Endothelial cell of umbilical vein (primary cell): ENCODE measurements at regions not wholly inside any gene's neighbourhood (a gene's known extent, or its start where the extent isn't known, plus 50 kb on each side); places are given as distances from the start of the nearest gene placed in this dataset.

Experiments
- BruUV-seq: library from RNA; stranded (reverse); fragments of 400-500 nt; replicated peaks from 2 replicates; lab custom pipeline; 2021; lab: Mats Ljungman, UMichigan
- CTCF ChIA-PET: fragments of 300-600, 350-600 bp; sonication (Branson Sonifier 250); formaldehyde crosslinking; loops from one replicate; lab custom pipeline; 2021; ENCODE audit warnings: antibody characterized with exemption, inconsistent platforms; lab: Charles Lee
- POLR2A ChIA-PET: fragments of 300-600, 350-600 bp; sonication (Branson Sonifier 250); formaldehyde crosslinking; loops from one replicate; lab custom pipeline; 2021; ENCODE audit warnings: antibody characterized with exemption, inconsistent platforms; lab: Charles Lee
- DNase-seq: peaks from one replicate; pipeline ENCODE4 v3.0.0-alpha.2; 2011; ENCODE audit warnings: low read depth, low spot score
- FAIRE-seq: peaks from 2 replicates; lab custom pipeline; 2011; peaks lifted over from hg19 to GRCh38; lab: Jason Lieb, UNC
- H2AFZ ChIP-seq: 2 replicates; pipeline ENCODE4 v1.6.0; 2012; ENCODE audit warnings: low read depth, low read length, control low read depth, inconsistent platforms
- H3K27ac ChIP-seq: 2 replicates; pipeline ENCODE4 v1.5.1; 2011; ENCODE audit warnings: low read depth, mild to moderate bottlenecking, control low read depth, low read length, moderate library complexity; ENCODE audit not compliant: insufficient read depth
- H3K27me3 ChIP-seq, 2 experiments: 2 replicates each; pipeline versions ENCODE4 v1.6.0 to v1.6.1; 2011; ENCODE audit warnings: low read length in 2 of 2, mixed read lengths in 1 of 2; ENCODE audit not compliant: control insufficient read depth in 2 of 2, insufficient read depth in 2 of 2
- H3K36me3 ChIP-seq, 2 experiments: 2 replicates in 1 of 2; 3 replicates in 1 of 2; pipeline ENCODE4 v1.5.1; 2011; ENCODE audit warnings: low read length in 2 of 2, mild to moderate bottlenecking in 1 of 2, moderate library complexity in 1 of 2; ENCODE audit not compliant: control insufficient read depth in 2 of 2, insufficient read depth in 2 of 2; ENCODE audit errors: extremely low read depth in 1 of 2
- H3K4me1 ChIP-seq: 3 replicates; pipeline ENCODE4 v1.5.1; 2011; ENCODE audit warnings: mild to moderate bottlenecking, low read length; ENCODE audit not compliant: control insufficient read depth, insufficient read depth; ENCODE audit errors: extremely low read depth
- H3K4me2 ChIP-seq: 2 replicates; pipeline ENCODE4 v1.6.1; 2011; ENCODE audit warnings: low read length, control low read depth, mixed read lengths; ENCODE audit not compliant: insufficient read depth
- H3K4me3 ChIP-seq, 3 experiments: fragments of 200-600 bp in 1 of 3; sonication (generic), shearing (Covaris generic) in 1 of 3; replicated peaks in 1 of 3; 2 replicates each; pipeline ENCODE4 v1.5.1; 2011 to 2016; ENCODE audit warnings: control low read depth in 3 of 3, low read length in 3 of 3, mild to moderate bottlenecking in 2 of 3, inconsistent platforms in 1 of 3, low read depth in 1 of 3, moderate library complexity in 1 of 3; ENCODE audit not compliant: insufficient read depth in 1 of 3
- H3K79me2 ChIP-seq: 2 replicates; pipeline ENCODE4 v1.6.0; 2012; ENCODE audit warnings: low read length, inconsistent platforms; ENCODE audit not compliant: control insufficient read depth, insufficient read depth
- H3K9ac ChIP-seq: replicated peaks from 2 replicates; pipeline ENCODE3; 2011; ENCODE audit warnings: low read length, control low read depth; ENCODE audit not compliant: insufficient read depth; ENCODE audit errors: extremely low read depth
- H3K9me1 ChIP-seq: replicated peaks from 3 replicates; pipeline ENCODE4 v1.6.0; 2011; ENCODE audit warnings: mild to moderate bottlenecking, low read length; ENCODE audit not compliant: control insufficient read depth, insufficient read depth; ENCODE audit errors: extremely low read depth
- H3K9me3 ChIP-seq: replicated peaks from 2 replicates; pipeline ENCODE4 v1.5.1; 2012; ENCODE audit warnings: low read length, inconsistent platforms; ENCODE audit not compliant: control insufficient read depth, insufficient read depth
- H4K20me1 ChIP-seq: replicated peaks from 2 replicates; pipeline ENCODE3; 2011; ENCODE audit warnings: mild to moderate bottlenecking, low read length; ENCODE audit not compliant: control insufficient read depth, insufficient read depth; ENCODE audit errors: extremely low read depth
- CTCF ChIP-seq, 2 donors: IDR thresholded peaks; 1 replicate in 1 of 2; 2 replicates in 1 of 2; pipeline ENCODE4 v1.5.1; 2011; ENCODE audit warnings: low read length in 2 of 2, mild to moderate bottlenecking in 2 of 2, moderate library complexity in 2 of 2, control low read depth in 1 of 2, inconsistent platforms in 1 of 2, low read depth in 1 of 2; ENCODE audit not compliant: insufficient read depth in 1 of 2; ENCODE audit errors: extremely low read depth in 1 of 2
- EZH2 ChIP-seq: IDR thresholded peaks from 2 replicates; pipeline ENCODE4 v1.6.1; 2012; ENCODE audit warnings: borderline replicate concordance, low read depth, mild to moderate bottlenecking, moderate library complexity, low read length, inconsistent platforms; ENCODE audit not compliant: severe bottlenecking
- FOS ChIP-seq: IDR thresholded peaks from 2 replicates; pipeline ENCODE4 v1.6.1; 2011; ENCODE audit warnings: mild to moderate bottlenecking, low read length, moderate library complexity, borderline replicate concordance; ENCODE audit not compliant: insufficient read depth
- GATA2 ChIP-seq: IDR thresholded peaks from 2 replicates; pipeline ENCODE4 v1.7.0; 2011; ENCODE audit warnings: low read depth, mild to moderate bottlenecking, moderate library complexity, mixed read lengths, low read length; ENCODE audit not compliant: insufficient read length, insufficient read depth
- JUN ChIP-seq: IDR thresholded peaks from 2 replicates; pipeline ENCODE4 v1.6.1; 2011; ENCODE audit warnings: borderline replicate concordance, low read depth; ENCODE audit not compliant: insufficient read length, insufficient read depth
- MAX ChIP-seq: IDR thresholded peaks from 2 replicates; pipeline ENCODE4 v1.6.1; 2011; ENCODE audit not compliant: insufficient read depth, insufficient read length
- MYC ChIP-seq: IDR thresholded peaks from one replicate; pipeline ENCODE4 v1.6.1; 2011; ENCODE audit warnings: mild to moderate bottlenecking, low read depth, low read length
- POLR2A ChIP-seq: IDR thresholded peaks from 2 replicates; pipeline ENCODE4 v1.6.1; 2012; ENCODE audit warnings: low read depth, mild to moderate bottlenecking, control low read depth, low read length
- POLR2AphosphoS5 ChIP-seq: IDR thresholded peaks from 2 replicates; pipeline ENCODE4 v1.6.1; 2012; ENCODE audit warnings: low read depth, mild to moderate bottlenecking, control low read depth, low read length, moderate library complexity; ENCODE audit not compliant: insufficient read depth
- dilution Hi-C: fragments of 300-500 bp; cut with MboI; formaldehyde crosslinking; loops from one replicate; pipeline ENCODE4 v1.15.0; 2019; ENCODE audit warnings: low sequenced_read_pairs; ENCODE audit not compliant: extremely low pct_ligation_motif_present
- intact Hi-C: fragments of 100-400 bp; cut with micrococcal nuclease; formaldehyde crosslinking; loops from one replicate; pipeline ENCODE4 v1.10.0; 2022

GRCh38 chr4:34921391-34921790 lies 1322.9 kb downstream of the ARAP2 start:
- POLR2A ChIA-PET = no interaction called here
- intact Hi-C loops = no loop called here
- no peak for FAIRE-seq

More at GRCh38 chr4:34921391-34921790, 1322.9 kb downstream of the ARAP2 start:
- H3K9me3 ChIP-seq = no peaks in the 10 kb centered on the region
- H2AFZ ChIP-seq = no peak overlapping the region
- H3K4me1 ChIP-seq = no peaks in the 10 kb centered on the region
- dilution Hi-C loops = no loop called here
- H3K27me3 ChIP-seq = no peaks in the 10 kb centered on the region
- no peak for DNase-seq
- no peaks in the 10 kb centered on the region for H4K20me1 ChIP-seq
- no peaks in the 10 kb centered on the region for H3K9me1 ChIP-seq
- CTCF ChIA-PET = no interaction called here
- no peak overlapping the region for H3K4me3 ChIP-seq
- no peaks in the 10 kb centered on the region for H3K79me2 ChIP-seq
- BruUV-seq = no TSS peak
- no peak overlapping the region for H3K9ac ChIP-seq
- no peak overlapping the region for H3K4me2 ChIP-seq
- no peak for TF ChIP-seq POLR2AphosphoS5
- TF ChIP-seq JUN = no peak
- TF ChIP-seq MYC = no peak
- TF ChIP-seq CTCF (IDR thresholded peaks at IDR 0.05; ENCODE audit: extremely low read depth in 1 of 2, insufficient read depth in 1 of 2, low read depth in 1 of 2, low read length in 2 of 2) = no peak
- TF ChIP-seq MAX = no peak
- no peak for TF ChIP-seq FOS
- no peak for TF ChIP-seq POLR2A
- no peak for TF ChIP-seq EZH2
- no peak for TF ChIP-seq GATA2
- H3K36me3 ChIP-seq = no peaks in the 10 kb centered on the region
- no peak overlapping the region for H3K27ac ChIP-seq
